HG03460 (cell line): ENCODE measurements at regions not wholly inside any gene's neighbourhood (a gene's known extent, or its start where the extent isn't known, plus 50 kb on each side); places are given as distances from the start of the nearest gene placed in this dataset.
"Not testable (repeated sequence)": the region's sequence is repeated elsewhere in the genome, so short reads cannot be mapped to it uniquely, and the experiment has no call there.

Source experiments
- ATAC-seq: cut with Tn5 transposase; IDR thresholded peaks from one replicate; pipeline ENCODE4 v1.9.1; 2021; ENCODE audit not compliant: unreplicated experiment

DNA sequence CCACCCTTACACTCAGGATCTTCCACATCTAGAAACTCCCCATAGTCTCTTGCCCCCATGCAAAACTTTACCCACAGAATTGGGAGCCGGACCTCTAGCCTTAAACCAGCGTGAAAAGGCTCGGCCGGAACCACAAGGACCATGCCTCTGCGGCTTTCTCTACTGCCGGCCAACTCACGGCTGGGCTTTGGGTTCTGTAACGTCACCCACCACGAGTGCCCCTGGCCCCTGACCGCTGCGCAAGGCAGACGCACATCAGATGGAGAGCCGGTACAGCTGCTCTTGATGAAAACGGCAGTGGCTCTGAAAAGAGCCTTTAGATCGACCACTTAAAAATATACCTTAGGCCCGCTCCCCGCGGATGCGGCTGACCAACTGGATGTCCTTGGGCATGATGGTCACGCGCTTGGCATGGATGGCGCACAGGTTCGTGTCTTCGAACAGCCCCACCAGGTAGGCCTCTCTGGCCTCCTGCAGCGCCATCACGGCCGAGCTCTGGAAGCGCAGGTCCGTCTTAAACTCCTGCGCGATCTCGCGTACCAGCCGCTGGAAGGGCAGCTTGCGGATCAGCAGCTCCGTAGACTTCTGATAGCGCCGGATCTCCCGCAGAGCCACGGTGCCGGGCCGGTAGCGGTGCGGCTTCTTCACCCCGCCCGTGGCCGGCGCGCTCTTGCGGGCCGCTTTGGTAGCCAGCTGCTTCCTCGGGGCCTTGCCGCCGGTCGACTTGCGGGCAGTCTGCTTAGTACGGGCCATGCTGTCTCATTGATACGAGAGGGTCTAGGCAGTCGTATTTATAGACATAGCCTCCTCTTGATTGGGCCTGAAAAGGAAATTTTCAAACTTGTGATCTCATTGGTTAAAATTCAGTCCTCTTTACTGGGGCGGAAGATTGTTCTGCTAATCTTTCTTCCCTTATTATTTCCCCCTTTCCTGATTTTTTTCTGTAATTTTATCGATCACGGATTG lies 66.3 kb downstream of the FAM72C start:
- ATAC-seq: not testable (repeated sequence)

- not testable (repeated sequence) for ATAC-seq
Observed at GRCh38 chr1:143904622-143904979, 67.2 kb downstream of the FAM72C start.

DNA sequence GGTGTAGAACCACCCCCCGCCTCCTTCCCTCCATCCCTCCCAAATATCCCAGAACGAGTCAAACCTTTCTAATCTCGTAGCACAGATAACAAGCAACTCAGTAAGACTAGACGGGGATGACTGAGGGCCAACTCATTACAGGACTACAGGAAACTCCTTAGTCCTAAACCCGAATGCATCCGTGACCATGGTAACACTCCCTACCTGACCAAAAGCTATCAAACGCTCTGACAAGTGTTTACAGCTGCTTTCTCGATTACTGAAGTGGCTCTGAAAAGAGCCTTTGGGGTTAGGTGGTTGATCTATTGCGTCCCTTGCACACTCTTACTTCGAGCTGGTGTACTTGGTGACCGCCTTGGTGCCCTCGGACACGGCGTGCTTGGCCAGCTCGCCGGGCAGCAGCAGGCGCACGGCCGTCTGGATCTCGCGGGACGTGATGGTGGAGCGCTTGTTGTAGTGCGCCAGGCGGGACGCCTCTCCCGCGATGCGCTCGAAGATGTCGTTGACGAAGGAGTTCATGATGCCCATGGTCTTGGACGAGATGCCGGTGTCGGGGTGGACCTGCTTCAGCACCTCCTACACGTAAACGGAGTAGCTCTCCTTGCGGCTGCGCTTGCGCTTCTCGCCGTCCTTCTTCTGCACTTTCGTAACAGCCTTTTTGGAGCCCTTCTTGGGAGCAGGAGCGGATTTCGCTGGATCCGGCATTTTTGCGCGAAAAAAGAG lies 67.7 kb downstream of the FAM72C start:
- not testable (repeated sequence) for ATAC-seq

GRCh38 chr1:143896377-143896776 lies 75.4 kb downstream of the FAM72C start:
- ATAC-seq: not testable (repeated sequence)

DNA sequence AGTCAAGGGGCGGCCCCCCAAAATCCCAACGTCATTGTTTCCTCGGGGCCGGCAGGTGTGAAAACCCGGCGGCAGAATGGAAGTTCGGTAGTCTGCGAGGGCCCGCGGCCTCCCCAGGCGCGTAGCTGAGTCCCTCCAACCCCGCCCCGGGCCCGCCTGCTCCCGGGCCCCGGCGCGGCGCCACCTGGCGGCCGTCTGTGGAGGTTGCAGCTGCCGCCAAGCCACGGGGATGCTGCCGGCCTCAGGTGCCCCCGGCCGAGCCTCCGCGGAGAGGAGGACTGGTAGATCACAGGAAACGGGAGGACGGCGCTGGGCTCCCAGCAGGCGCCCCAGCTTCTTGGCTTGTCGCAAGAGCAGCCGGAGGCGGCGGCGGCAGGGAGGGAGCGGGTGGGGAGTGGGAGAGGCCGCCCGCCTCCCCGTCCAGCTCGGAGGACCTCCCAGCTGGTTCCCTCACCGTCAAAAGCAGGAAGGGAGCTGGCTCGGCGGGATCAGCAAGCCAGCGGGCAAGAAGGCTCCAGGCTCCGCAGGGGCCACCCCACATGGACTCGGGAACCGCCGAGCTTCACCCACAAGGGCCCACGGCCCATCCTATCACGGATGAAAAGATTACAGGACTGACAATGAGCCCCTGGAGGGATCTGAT lies 86.7 kb downstream of the FAM72C start:
- peak; percentile 93 for ATAC-seq

DNA sequence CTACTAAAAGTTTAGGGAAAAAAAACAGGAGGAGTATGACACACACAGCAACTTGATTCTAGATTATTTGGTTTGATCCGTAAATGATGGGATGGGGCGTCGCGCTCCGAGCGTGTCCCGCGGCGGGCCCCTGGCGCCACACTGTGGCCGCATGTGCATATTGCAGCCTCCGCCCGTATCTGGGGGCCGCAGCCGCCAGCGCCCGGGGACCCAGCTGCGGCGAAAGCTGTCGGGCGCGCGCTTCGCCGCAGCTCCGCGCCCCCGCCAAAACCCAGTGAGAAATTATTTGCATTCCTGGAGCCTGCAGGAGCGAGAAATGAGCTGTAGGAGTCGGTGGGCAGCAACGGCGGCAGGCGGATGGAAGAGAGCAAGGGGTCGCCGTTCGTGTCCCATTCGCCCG lies 87.3 kb downstream of the FAM72C start:
- ATAC-seq: peak; percentile 81

GRCh38 chr1:143879757-143880536 lies 91.8 kb downstream of the FAM72C start:
- ATAC-seq: not testable (repeated sequence)

DNA sequence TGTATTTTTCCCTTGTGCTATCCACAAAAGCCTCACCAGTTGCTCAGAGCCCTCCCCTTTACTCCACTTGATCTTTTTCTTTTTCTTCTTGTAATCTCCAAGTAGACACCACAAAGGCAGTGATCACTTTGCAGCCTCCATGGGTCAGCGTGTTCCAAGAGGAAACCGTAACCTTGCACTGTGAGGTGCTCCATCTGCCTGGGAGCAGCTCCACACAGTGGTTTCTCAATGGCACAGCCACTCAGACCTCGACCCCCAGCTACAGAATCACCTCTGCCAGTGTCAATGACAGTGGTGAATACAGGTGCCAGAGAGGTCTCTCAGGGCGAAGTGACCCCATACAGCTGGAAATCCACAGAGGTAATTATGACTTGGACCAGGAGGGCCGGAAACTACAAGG lies 95.8 kb downstream of the FAM72C start:
- not testable (repeated sequence) for ATAC-seq

DNA sequence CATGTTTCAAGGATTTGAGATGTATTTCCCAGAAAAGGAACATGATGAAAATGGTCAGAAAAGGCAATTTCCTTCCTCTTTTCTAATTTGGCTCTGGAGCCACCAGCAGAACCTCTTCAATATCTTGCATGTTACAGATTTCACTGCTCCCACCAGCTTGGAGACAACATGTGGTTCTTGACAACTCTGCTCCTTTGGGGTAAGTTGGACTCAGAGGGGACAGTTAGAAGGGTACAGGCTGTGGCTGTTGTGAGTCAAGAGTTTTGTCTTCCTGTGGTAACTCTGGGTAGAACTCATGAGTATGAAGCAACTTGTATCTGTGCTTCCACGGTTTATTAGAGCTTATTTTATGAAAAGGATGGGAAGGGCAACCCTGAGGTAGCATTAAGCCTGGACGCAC lies 97.2 kb downstream of the FAM72C start:
- ATAC-seq: not testable (repeated sequence)

DNA sequence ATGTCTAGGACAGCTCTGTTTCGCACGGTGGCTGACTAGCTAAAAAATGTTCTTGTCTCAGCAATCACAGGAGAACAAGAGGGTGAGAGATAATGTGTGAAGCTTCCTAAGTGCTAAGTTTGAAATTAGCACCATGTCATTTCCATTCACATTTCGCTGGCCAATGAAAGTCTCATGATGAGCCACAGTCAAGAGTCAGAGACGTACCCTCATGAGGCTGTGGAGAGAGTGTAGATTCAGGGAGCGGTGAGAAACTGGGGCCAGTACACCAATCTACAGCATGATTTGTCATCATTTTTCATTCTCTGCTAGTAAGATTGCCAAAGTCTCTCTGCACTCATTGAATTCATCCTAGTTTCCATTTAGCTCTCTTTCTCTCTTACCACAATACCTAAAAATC lies 98.1 kb downstream of the FAM72C start:
- ATAC-seq: not testable (repeated sequence)

- not testable (repeated sequence) for ATAC-seq
Observed at GRCh38 chr1:143870388-143870787, 101.4 kb downstream of the FAM72C start.

DNA sequence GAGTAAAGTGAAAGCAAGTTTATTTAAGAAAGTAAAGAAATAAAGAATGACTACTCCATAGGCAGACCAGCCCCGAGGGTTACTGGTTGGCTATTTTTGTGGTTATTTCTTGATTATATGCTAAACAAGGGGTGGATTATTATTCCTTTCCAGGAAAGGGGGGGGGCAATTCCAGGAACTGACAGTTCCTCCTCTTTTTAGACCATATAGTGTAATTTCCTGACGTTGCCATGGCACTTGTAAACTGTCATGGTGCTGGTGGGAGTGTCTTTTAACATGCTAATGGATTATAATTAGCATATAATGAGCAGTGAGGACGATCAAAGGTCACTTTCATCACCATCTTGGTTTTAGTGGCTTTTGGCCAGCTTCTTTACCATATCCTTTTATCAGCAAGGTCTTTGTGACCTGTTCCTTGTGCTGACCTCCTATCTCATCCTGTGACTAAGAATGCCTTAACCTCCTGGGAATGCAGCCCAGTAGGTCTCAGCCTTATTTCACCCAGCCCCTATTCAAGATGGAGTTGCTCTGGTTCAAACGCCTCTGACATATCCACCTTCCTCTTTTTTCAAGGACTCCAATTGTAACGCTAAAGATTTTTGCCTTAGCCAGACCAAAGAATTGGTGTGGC lies 104.1 kb downstream of the FAM72C start:
- not testable (repeated sequence) for ATAC-seq

GRCh38 chr1:143863901-143864520 lies 107.8 kb downstream of the FAM72C start:
- not testable (repeated sequence) for ATAC-seq

GRCh38 chr1:143862722-143863121 lies 109.1 kb downstream of the FAM72C start:
- ATAC-seq: not testable (repeated sequence)

GRCh38 chr1:143861306-143861705 lies 110.5 kb downstream of the FAM72C start:
- ATAC-seq: not testable (repeated sequence)

- ATAC-seq: not testable (repeated sequence)
Observed at GRCh38 chr1:143855867-143856266, 115.9 kb downstream of the FAM72C start.

GRCh38 chr1:143854069-143854468 lies 117.7 kb downstream of the FAM72C start:
- ATAC-seq: not testable (repeated sequence)

- ATAC-seq: not testable (repeated sequence)
Observed at GRCh38 chr1:143850637-143851036, 121.1 kb downstream of the FAM72C start.

- ATAC-seq: not testable (repeated sequence)
Observed at GRCh38 chr1:143848859-143849258, 122.9 kb downstream of the FAM72C start.

- ATAC-seq: not testable (repeated sequence)
Observed at GRCh38 chr1:143845193-143845592, 126.6 kb downstream of the FAM72C start.
